HG03520 (cell line): ENCODE measurements at regions not wholly inside any gene's neighbourhood (a gene's known extent, or its start where the extent isn't known, plus 50 kb on each side); places are given as distances from the start of the nearest gene placed in this dataset.
"Not testable (repeated sequence)": the region's sequence is repeated elsewhere in the genome, so short reads cannot be mapped to it uniquely, and the experiment has no call there.

ENCODE experiments used
- ATAC-seq: cut with Tn5 transposase; IDR thresholded peaks from one replicate; pipeline ENCODE4 v1.9.1; 2021; ENCODE audit warnings: mild to moderate bottlenecking, moderate library complexity; ENCODE audit not compliant: unreplicated experiment

- not testable (repeated sequence) for ATAC-seq
These were observed 242.2 kb upstream of the PRSS1 start for GRCh38 chr7:142507066-142507465.

GRCh38 chr7:142506601-142507000 lies 242.7 kb upstream of the PRSS1 start:
- ATAC-seq = no peak

DNA sequence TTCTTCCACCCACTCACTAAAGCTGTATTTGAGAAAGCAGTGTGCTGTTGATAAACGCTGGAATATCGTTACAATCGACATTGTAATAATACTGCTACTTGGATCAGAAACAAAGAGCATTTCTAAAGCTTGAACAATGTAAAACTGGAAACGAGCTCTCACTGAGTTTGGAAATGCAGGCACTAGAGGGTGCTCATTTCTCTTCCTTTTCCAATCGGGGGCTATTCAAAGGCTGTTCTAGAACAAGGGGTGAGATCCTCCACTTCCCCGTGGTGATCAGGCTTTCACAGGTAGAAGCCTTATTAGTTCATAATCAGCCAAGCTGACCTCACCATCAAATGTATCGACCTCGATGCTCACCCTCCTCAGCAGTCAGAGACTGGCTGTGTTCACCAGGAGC lies 245.3 kb upstream of the PRSS1 start:
- not testable (repeated sequence) for ATAC-seq

- no peak for ATAC-seq
These were observed 245.2 kb upstream of the PRSS58 start for GRCh38 chr7:142503036-142503435.

DNA sequence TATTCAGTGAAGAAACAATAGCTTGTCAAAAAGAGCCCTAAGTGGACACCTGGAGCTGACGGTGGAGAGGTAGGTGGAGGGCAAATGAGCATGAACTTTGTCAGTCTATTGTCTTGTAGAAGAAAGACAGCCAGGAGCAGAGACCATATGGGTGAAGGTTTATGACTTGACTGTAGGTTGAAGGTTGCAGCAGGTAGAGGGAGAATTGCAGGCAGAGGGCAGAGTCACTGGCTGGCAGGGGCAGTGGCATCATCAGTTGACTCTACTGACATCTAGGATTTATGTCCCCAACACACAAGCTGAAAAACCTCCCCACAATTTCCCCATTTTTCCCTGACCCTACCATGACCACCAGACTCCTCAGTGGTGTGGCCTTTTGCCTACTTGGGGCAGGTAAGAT lies 243.6 kb upstream of the PRSS58 start:
- ATAC-seq = no peak

- ATAC-seq = no peak
These were observed 242.5 kb upstream of the PRSS58 start for GRCh38 chr7:142500366-142500765.

- ATAC-seq = no peak
These were observed 241.8 kb upstream of the PRSS58 start for GRCh38 chr7:142499635-142500034.

DNA sequence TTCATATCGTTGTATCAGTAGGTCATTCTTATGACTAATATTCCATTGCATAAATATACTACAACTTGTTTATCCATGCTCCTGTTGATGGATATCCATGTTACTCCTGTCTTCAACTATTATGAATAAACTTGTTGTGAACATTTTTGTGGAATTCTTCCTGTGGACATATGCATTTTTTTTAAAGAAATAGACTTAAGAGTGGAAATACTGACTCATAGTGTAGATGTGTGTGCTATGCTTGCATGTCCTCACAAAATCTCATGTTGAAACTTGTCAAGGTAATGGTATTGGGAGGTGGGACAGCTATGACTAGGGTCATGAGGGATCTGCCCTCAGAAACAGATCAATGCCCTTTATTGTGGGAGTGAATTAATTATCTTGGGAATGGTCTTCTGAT lies 240.5 kb upstream of the PRSS58 start:
- ATAC-seq = no peak

DNA sequence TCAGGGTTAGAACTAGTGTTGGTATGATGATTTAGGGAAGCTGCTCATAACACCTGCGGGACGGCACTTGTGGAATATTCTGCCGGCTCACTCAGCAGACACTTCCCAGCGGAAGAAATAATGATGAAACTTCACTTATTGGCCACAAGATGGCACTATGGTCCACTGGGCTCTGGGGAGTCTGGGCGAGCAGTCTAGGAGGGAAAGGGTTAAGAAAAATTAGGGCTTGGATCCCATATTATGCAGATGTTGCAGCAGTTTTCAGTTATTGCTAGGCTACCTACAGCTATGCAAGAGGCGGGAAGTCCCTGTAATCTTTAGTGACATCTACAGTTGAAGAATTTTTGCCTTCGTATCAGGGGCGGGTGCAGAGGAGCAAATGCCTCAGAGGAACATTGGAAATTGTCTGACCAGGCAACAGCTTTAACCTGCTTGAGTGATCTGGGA lies 238.7 kb upstream of the PRSS58 start:
- peak; percentile 52 for ATAC-seq

GRCh38 chr7:142495879-142496278 lies 238.0 kb upstream of the PRSS58 start:
- ATAC-seq = not testable (repeated sequence)

GRCh38 chr7:142495301-142495700 lies 237.4 kb upstream of the PRSS58 start:
- ATAC-seq = not testable (repeated sequence)

GRCh38 chr7:142494021-142494420 lies 236.2 kb upstream of the PRSS58 start:
- no peak for ATAC-seq

DNA sequence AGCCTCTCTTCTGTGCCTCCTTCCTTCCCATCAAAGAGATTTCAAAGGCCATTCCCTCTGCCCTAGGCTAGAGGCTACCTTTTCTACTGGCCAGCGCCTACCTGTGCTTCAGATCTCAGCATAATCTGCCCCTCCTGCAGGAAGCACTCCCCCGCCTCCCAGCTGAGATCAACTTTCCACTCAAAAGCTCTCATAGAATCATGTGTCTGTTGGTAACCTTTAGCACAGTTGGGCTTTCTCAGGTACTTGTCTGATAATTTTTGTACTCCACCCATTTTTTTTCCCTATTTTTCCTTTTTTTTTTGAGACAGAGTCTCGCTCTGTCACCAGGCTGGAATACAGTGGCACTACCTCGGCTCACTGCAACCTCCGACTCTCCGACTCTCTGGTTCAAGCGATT lies 231.0 kb upstream of the PRSS58 start:
- ATAC-seq = no peak

GRCh38 chr7:142488036-142488633 lies 230.3 kb upstream of the PRSS58 start:
- ATAC-seq = no peak

GRCh38 chr7:142487565-142487964 lies 229.7 kb upstream of the PRSS58 start:
- ATAC-seq = not testable (repeated sequence)

DNA sequence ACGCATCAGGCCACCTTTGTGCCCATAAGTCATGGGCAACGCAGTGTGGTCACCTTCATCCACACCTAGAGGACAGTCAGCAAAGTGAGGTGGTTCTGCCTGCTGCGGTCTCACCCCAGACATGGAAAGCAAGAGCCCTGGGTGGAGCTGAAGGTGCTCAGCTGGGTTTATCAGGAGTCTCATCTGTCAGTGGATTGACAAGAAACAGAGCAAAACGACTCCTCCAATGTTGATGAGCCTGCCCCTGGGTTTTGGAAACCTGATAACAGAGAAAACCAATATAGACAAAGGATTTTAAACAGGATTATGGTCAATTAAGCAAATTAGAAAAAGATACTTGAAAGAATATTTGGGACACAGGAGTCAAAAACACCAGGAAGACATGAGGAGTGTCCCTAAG lies 229.3 kb upstream of the PRSS58 start:
- no peak for ATAC-seq

- no peak for ATAC-seq
These were observed 227.9 kb upstream of the PRSS58 start for GRCh38 chr7:142485617-142486226.

- ATAC-seq = no peak
These were observed 225.9 kb upstream of the PRSS58 start for GRCh38 chr7:142483659-142484317.

- peak; percentile 70 for ATAC-seq
These were observed 225.2 kb upstream of the PRSS58 start for GRCh38 chr7:142482891-142483658.

GRCh38 chr7:142481548-142481947 lies 223.7 kb upstream of the PRSS58 start:
- ATAC-seq = no peak

DNA sequence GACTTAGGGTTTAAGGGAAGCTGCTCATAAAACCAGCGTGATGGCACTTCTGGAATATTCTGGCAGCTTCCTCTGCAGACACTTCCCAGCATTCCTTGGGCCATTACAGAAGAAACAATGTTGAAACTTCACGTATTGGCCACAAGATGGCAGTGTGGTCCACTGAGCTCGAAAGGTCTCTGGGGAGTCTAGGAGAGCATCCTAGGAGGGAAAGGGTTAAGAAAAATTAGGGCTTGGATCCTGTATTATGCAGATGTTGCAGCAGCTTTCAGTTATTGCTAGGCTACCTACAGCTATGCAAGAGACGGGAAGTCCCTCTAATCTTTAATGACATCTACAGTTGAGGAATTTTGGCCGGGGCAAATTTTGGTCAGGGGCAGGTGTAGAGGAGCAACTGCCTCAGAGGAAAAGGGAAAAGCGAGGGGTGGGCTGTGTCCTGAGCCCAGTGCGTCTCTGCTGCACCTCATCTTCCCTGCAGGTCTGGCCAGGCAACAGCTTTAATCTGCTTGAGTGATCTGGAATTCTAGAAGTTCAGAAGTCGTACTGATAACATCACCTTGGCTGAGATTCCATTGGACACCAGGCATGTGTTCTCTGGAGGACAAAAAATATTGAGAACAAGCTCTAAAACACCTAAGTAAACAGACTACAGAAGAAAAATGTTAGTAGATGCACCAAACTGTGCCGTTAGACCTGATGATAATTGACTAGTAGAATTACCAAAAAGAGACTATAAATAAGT lies 220.8 kb upstream of the PRSS58 start:
- ATAC-seq = peak; percentile 78
